ENCODE measurements at regions not wholly inside any gene's neighbourhood (a gene's known extent, or its start where the extent isn't known, plus 50 kb on each side); places are given as distances from the start of the nearest gene placed in this dataset.

DNA sequence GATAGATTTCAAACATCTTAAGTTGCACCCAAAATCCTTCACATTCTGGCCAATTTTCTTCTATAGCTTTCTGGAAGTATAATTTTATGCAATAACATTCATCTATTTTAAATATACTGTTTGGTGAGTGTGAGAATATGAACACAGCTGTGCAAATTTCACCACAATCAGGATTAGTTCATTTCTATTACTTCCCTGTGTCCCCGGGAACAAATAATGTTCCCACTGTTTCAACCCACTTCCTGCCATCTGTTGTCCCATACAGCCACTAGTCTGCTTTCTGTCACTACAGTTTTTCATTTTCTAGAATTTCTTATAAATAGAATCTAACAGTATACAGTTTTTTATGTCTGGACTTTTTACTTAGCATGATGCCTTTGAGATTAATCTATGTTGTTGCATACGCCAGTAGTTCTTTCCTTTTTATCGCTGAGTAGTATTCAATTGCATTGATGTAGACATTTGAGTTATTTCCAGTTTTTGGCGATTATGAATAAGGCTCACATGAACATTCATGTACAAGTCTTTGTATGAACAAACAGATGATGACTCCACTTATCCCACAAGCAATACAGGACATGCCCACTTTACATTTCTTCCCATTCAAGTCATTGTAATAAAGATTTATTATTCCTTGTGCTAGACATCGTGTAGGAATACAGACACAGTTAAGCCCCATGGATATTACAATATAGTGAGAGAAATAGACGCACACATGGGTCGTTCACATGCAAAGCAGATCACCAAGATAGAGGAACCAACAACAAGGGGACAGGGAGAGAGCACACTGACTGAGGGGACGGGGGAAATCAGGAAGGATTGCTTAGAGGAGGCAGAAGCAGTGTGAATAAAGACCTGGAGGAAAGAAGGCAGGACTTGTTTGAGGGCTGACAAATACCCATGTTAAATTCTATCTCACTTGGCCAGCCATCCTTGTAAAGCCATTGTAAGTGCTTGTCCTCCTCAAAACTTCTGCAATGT, 72.9 kb upstream of the PAX8 start:
- TF ChIP-seq CTCF (IDR thresholded peaks at IDR 0.05) (no peak), POLR2A (IDR thresholded peaks at IDR 0.05) (no peak)
